ENCODE measurements at regions not wholly inside any gene's neighbourhood (a gene's known extent, or its start where the extent isn't known, plus 50 kb on each side); places are given as distances from the start of the nearest gene placed in this dataset.
A peak's percentile ranks its signal among the peaks of the same experiment; 100 is the strongest.

GRCh38 chr2:2577407-2577831 is 246.3 kb upstream of the MYT1L start:
- intact Hi-C loops (cut with DNase I; ENCODE audit: low total_unique reads) = no loop called here
- TF ChIP-seq POLR2A (IDR thresholded peaks at IDR 0.05) = no peak
- TF ChIP-seq CTCF (IDR thresholded peaks at IDR 0.05) = no peak
- WGBS, 2 donors = 38 to 53% methylated on average over 17 of the region's 17 CpGs
- H3K4me3 ChIP-seq (ENCODE audit: low read depth, poor library complexity, severe bottlenecking) = no peak overlapping the region
- DNase-seq (ENCODE audit: low spot score in 2 of 2) = peak in 1 of 2 donors; percentile 77

GRCh38 chr2:2575870-2576386 is 244.9 kb upstream of the MYT1L start:
- H3K4me3 ChIP-seq (ENCODE audit: low read depth, poor library complexity, severe bottlenecking) = no peak overlapping the region
- WGBS, 2 donors = 87 to 93% methylated on average over 5 of the region's 5 CpGs
- DNase-seq (ENCODE audit: low spot score in 2 of 2) = peak in 1 of 2 donors; percentile 54
- intact Hi-C loops (cut with DNase I; ENCODE audit: low total_unique reads) = no loop called here
- TF ChIP-seq POLR2A (IDR thresholded peaks at IDR 0.05) (no peak), CTCF (IDR thresholded peaks at IDR 0.05) (no peak)

GRCh38 chr2:2575181-2575577 is 244.1 kb upstream of the MYT1L start:
- DNase-seq (ENCODE audit: low spot score in 2 of 2) = peak in 1 of 2 donors; percentile 53
- intact Hi-C loops (cut with DNase I; ENCODE audit: low total_unique reads) = no loop called here
- WGBS, 2 donors = 86 to 89% methylated on average over 10 of the region's 10 CpGs

GRCh38 chr2:2574401-2575180 is 243.5 kb upstream of the MYT1L start:
- TF ChIP-seq POLR2A (IDR thresholded peaks at IDR 0.05) (no peak), CTCF (IDR thresholded peaks at IDR 0.05) (no peak)
- 83 to 84% methylated on average over 15 of the region's 16 CpGs for WGBS, 2 donors
- intact Hi-C loops (cut with DNase I; ENCODE audit: low total_unique reads) = no loop called here
- H3K4me3 ChIP-seq (ENCODE audit: low read depth, poor library complexity, severe bottlenecking) = no peak overlapping the region
- peak in 1 of 2 donors; percentile 70 for DNase-seq (ENCODE audit: low spot score in 2 of 2)

More at GRCh38 chr2:2575181-2575577, 244.1 kb upstream of the MYT1L start:
- no peak overlapping the region for H3K4me3 ChIP-seq (ENCODE audit: low read depth, poor library complexity, severe bottlenecking)
- no peak for TF ChIP-seq CTCF (IDR thresholded peaks at IDR 0.05)
- no peak for TF ChIP-seq POLR2A (IDR thresholded peaks at IDR 0.05)

- DNase-seq (ENCODE audit: low spot score in 2 of 2) = peak in 1 of 2 donors; percentile 26
- TF ChIP-seq POLR2A (IDR thresholded peaks at IDR 0.05) = no peak
- TF ChIP-seq CTCF (IDR thresholded peaks at IDR 0.05) = peak in 1 of 3 donors; percentile 32
- no peak overlapping the region for H3K4me3 ChIP-seq (ENCODE audit: low read depth, poor library complexity, severe bottlenecking)
- intact Hi-C loops (cut with DNase I; ENCODE audit: low total_unique reads) = no loop called here
- 92 to 95% methylated on average over 15 of the region's 15 CpGs for WGBS, 2 donors
These were observed 242.7 kb upstream of the MYT1L start for GRCh38 chr2:2573658-2574293.

Data from lower leg skin (tissue), 4 donors.